Natural killer cell treated with Interleukin-12 subunit alpha and Interleukin-12 subunit beta and Interleukin-15 and Interleukin-18, amount 100 ng/mL, for 72 hours (primary cell): ENCODE measurements at regions not wholly inside any gene's neighbourhood (a gene's known extent, or its start where the extent isn't known, plus 50 kb on each side); places are given as distances from the start of the nearest gene placed in this dataset.

Experiments used
- ATAC-seq, 2 donors: fragments of 150-1000 bp; cut with Tn5 transposase in 1 of 2; sonication (Bioruptor Pico), chemical (Tn5 transposase) in 1 of 2; 2 replicates each; pipeline ENCODE4 v1.10.0; 2021
- DNase-seq: peaks from one replicate; pipeline ENCODE4 v3.0.0; 2022; ENCODE audit warnings: low spot score
- H3K27ac Mint-ChIP-seq, 2 donors: 1 replicate in 1 of 2; 2 replicates in 1 of 2; pipeline ENCODE4 v1.8.0; 2022; ENCODE audit warnings: mixed read lengths in 2 of 2, mild to moderate bottlenecking in 1 of 2, moderate library complexity in 1 of 2
- H3K27me3 Mint-ChIP-seq, 2 donors: 1 replicate in 1 of 2; 2 replicates in 1 of 2; pipeline ENCODE4 v1.8.0; 2022; ENCODE audit warnings: mixed read lengths in 2 of 2
- H3K36me3 Mint-ChIP-seq: one replicate; pipeline ENCODE4 v1.8.0; 2022; ENCODE audit warnings: mixed read lengths
- H3K4me1 Mint-ChIP-seq, 2 donors: 1 replicate in 1 of 2; 2 replicates in 1 of 2; pipeline ENCODE4 v1.8.0; 2022; ENCODE audit warnings: low read depth in 2 of 2, mixed read lengths in 2 of 2, mild to moderate bottlenecking in 1 of 2
- H3K4me3 Mint-ChIP-seq: one replicate; pipeline ENCODE4 v1.8.0; 2022; ENCODE audit warnings: mixed read lengths
- H3K9me3 Mint-ChIP-seq: 2 replicates; pipeline ENCODE4 v1.8.0; 2022; ENCODE audit warnings: mixed read lengths

DNA sequence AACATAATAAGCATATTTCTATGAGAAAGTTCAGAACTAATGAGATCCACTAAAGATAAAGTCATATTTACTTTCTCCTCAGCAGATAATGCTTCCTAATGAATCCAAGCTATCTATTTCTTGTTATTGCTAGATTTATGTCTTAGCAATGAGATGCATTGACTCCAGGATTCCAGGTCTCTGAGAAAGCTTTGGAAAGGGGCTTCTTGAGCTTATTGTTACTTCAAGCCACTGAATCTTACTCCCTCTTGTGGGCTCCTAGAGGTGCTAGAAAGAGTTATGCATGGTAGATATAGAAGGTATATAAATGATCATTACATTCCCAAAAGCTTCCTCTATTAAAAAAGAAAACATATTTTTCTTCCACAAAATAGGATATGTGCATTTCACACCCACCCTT is 246.4 kb upstream of the ADAMTS5 start:
- H3K4me3 Mint-ChIP-seq: no peak overlapping the region
- no peak for ATAC-seq
- H3K9me3 Mint-ChIP-seq: peaks cover 19% of the 10 kb centered on the region
- H3K27ac Mint-ChIP-seq: no peak overlapping the region
- no peaks in the 10 kb centered on the region for H3K27me3 Mint-ChIP-seq
- H3K36me3 Mint-ChIP-seq: peaks cover 5% of the 10 kb centered on the region
- no peak for DNase-seq
- H3K4me1 Mint-ChIP-seq: no peaks in the 10 kb centered on the region

GRCh38 chr21:27212441-27212840 is 245.6 kb upstream of the ADAMTS5 start:
- no peak for ATAC-seq
- DNase-seq: no peak
- Mint-ChIP-seq H3K27ac (no peak overlapping the region), H3K4me3 (no peak overlapping the region), H3K27me3 (no peaks in the 10 kb centered on the region), H3K9me3 (peaks cover 16% of the 10 kb centered on the region), H3K4me1 (no peaks in the 10 kb centered on the region), H3K36me3 (no peaks in the 10 kb centered on the region)

- Mint-ChIP-seq H3K27me3 (no peaks in the 10 kb centered on the region), H3K4me3 (no peak overlapping the region), H3K36me3 (no peaks in the 10 kb centered on the region), H3K27ac (no peak overlapping the region), H3K4me1 (no peaks in the 10 kb centered on the region), H3K9me3 (peaks cover 16% of the 10 kb centered on the region)
- ATAC-seq (no peak), DNase-seq (no peak)
These were observed 242.7 kb upstream of the ADAMTS5 start for GRCh38 chr21:27209546-27209945.

- H3K4me1 Mint-ChIP-seq: no peaks in the 10 kb centered on the region
- DNase-seq (no peak), ATAC-seq (no peak)
- no peaks in the 10 kb centered on the region for H3K27me3 Mint-ChIP-seq
- H3K4me3 Mint-ChIP-seq: no peak overlapping the region
- no peak overlapping the region for H3K27ac Mint-ChIP-seq
- H3K36me3 Mint-ChIP-seq: no peaks in the 10 kb centered on the region
- peaks cover 15% of the 10 kb centered on the region for H3K9me3 Mint-ChIP-seq
These were observed 239.6 kb upstream of the ADAMTS5 start for GRCh38 chr21:27206368-27206982.

GRCh38 chr21:27202301-27202700 is 235.4 kb upstream of the ADAMTS5 start:
- H3K4me3 Mint-ChIP-seq: no peak overlapping the region
- H3K9me3 Mint-ChIP-seq: peaks cover 13% of the 10 kb centered on the region
- no peak for DNase-seq
- no peaks in the 10 kb centered on the region for H3K27me3 Mint-ChIP-seq
- ATAC-seq: no peak
- no peaks in the 10 kb centered on the region for H3K36me3 Mint-ChIP-seq
- H3K27ac Mint-ChIP-seq: no peak overlapping the region
- no peaks in the 10 kb centered on the region for H3K4me1 Mint-ChIP-seq

GRCh38 chr21:27201197-27201596 is 234.3 kb upstream of the ADAMTS5 start:
- Mint-ChIP-seq H3K27ac (no peak overlapping the region), H3K27me3 (no peaks in the 10 kb centered on the region), H3K4me1 (no peaks in the 10 kb centered on the region), H3K36me3 (no peaks in the 10 kb centered on the region), H3K9me3 (peaks cover 18% of the 10 kb centered on the region), H3K4me3 (no peak overlapping the region)
- DNase-seq (no peak), ATAC-seq (no peak)

DNA sequence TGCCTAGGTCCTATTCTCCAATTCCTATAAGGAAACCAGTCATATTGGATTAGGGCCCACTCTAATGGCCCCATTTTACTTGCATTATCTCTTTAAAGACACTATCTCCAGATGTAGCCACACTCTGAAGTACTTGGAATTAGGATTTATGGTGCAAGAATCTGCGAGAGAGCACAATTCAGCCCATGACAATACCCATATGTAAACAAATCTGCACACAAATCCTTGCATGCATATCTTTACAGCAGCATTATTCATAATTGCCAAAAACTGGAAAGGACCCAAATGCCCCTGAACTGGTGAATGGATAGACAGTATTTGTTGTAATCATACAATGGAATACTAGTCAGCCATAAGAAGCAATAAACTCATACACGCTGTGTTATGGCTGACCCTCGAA is 229.8 kb upstream of the ADAMTS5 start:
- DNase-seq (no peak), ATAC-seq (no peak)
- Mint-ChIP-seq H3K36me3 (no peaks in the 10 kb centered on the region), H3K4me3 (no peak overlapping the region), H3K9me3 (peaks cover 20% of the 10 kb centered on the region), H3K4me1 (no peaks in the 10 kb centered on the region), H3K27ac (no peak overlapping the region), H3K27me3 (no peaks in the 10 kb centered on the region)

DNA sequence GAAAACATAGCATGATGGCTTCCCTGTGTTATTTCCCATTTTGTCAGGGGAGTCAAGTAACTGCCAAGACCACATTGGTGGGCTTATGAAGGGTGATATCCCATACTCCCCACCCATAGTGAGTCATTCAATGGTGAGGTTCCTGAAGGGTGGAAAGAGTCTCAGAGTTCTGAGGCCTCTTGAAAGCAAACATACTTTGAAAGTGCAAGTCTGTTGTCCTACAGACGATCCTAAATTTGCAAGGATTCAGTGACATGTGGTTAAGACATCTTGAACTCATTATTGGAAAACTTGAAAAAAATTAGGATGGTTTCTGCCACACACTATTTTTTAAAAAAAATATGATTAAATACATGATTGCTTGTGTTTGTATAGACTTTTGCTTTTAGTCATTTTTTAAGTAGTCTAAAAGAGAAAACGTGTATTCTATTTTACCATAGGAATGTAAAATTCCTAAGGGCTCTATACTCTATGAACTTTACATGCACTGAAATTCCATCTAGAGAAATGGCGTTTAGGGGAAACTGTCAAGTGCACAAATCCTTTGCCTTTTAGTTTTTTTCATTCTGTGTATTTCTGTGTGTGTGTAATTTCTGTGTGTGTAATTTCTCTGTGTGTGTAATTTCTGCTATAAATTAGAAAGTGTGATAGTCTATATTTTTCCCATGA is 225.5 kb upstream of the ADAMTS5 start:
- no peaks in the 10 kb centered on the region for H3K27me3 Mint-ChIP-seq
- no peak overlapping the region for H3K4me3 Mint-ChIP-seq
- H3K27ac Mint-ChIP-seq: no peak overlapping the region
- no peak for ATAC-seq
- peaks cover 15% of the 10 kb centered on the region for H3K9me3 Mint-ChIP-seq
- no peaks in the 10 kb centered on the region for H3K4me1 Mint-ChIP-seq
- no peaks in the 10 kb centered on the region for H3K36me3 Mint-ChIP-seq
- no peak for DNase-seq

- no peak for ATAC-seq
- Mint-ChIP-seq H3K4me3 (no peak overlapping the region), H3K27ac (no peak overlapping the region), H3K4me1 (no peaks in the 10 kb centered on the region), H3K36me3 (no peaks in the 10 kb centered on the region), H3K9me3 (peaks cover 12% of the 10 kb centered on the region), H3K27me3 (no peaks in the 10 kb centered on the region)
- no peak for DNase-seq
These were observed 223.7 kb upstream of the ADAMTS5 start for GRCh38 chr21:27190601-27191000.

DNA sequence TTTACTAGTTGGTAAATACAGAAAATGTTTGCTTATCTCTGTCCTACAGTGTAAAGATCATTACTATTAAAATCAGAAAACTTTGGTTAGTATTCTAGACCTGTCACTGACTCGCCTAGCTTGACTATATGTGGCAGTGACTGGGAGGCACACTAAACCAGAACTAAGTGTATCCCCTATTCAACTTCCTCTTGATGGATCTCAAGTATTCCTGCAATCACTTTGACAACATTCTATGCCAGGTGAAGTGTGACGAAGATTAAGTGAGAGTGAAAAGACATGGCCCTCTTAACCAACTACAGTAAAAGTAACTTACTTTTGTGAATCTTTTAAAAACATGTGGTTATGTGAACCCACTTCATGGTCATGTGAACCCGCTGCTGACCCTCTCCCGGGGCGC is 223.0 kb upstream of the ADAMTS5 start:
- H3K4me3 Mint-ChIP-seq: no peak overlapping the region
- no peaks in the 10 kb centered on the region for H3K36me3 Mint-ChIP-seq
- no peaks in the 10 kb centered on the region for H3K27me3 Mint-ChIP-seq
- ATAC-seq (no peak), DNase-seq (no peak)
- H3K4me1 Mint-ChIP-seq: no peaks in the 10 kb centered on the region
- no peak overlapping the region for H3K27ac Mint-ChIP-seq
- H3K9me3 Mint-ChIP-seq: peaks cover 9% of the 10 kb centered on the region

GRCh38 chr21:27173053-27173452 is 206.2 kb upstream of the ADAMTS5 start:
- H3K9me3 Mint-ChIP-seq: peaks cover 17% of the 10 kb centered on the region

DNA sequence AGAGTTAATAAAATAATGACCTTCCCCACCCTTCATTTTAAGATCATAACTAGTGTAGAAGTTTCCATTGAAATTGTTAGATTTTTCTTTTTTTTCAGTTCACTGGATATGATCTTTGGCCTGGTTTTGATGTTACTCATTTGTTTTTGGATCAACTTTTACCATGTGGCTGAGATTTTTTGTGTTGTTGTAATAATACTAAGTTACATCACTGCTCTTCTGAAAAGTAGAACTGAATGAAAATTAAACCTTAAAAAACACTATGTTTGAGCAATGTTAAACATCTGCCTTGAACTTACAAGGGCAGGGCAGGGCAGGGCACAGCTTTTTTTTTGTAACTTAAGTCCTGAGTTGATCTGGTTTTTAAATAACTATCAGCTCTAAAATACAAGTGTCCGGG is 204.8 kb upstream of the ADAMTS5 start:
- ATAC-seq (no peak), DNase-seq (no peak)
- H3K27me3 Mint-ChIP-seq: no peaks in the 10 kb centered on the region
- H3K4me1 Mint-ChIP-seq: no peaks in the 10 kb centered on the region
- H3K27ac Mint-ChIP-seq: no peak overlapping the region
- H3K9me3 Mint-ChIP-seq: peaks cover 14% of the 10 kb centered on the region
- H3K4me3 Mint-ChIP-seq: no peak overlapping the region
- no peaks in the 10 kb centered on the region for H3K36me3 Mint-ChIP-seq

More at GRCh38 chr21:27173053-27173452, 206.2 kb upstream of the ADAMTS5 start:
- DNase-seq (no peak), ATAC-seq (no peak)
- no peak overlapping the region for H3K27ac Mint-ChIP-seq
- no peaks in the 10 kb centered on the region for H3K36me3 Mint-ChIP-seq
- no peak overlapping the region for H3K4me3 Mint-ChIP-seq
- H3K27me3 Mint-ChIP-seq: no peaks in the 10 kb centered on the region
- H3K4me1 Mint-ChIP-seq: no peaks in the 10 kb centered on the region

GRCh38 chr21:27168084-27168483 is 201.2 kb upstream of the ADAMTS5 start:
- DNase-seq (no peak), ATAC-seq (no peak)
- no peaks in the 10 kb centered on the region for H3K27me3 Mint-ChIP-seq
- no peak overlapping the region for H3K4me3 Mint-ChIP-seq
- H3K36me3 Mint-ChIP-seq: peaks cover 7% of the 10 kb centered on the region
- H3K27ac Mint-ChIP-seq: no peak overlapping the region
- H3K9me3 Mint-ChIP-seq: peaks cover 14% of the 10 kb centered on the region
- no peaks in the 10 kb centered on the region for H3K4me1 Mint-ChIP-seq

DNA sequence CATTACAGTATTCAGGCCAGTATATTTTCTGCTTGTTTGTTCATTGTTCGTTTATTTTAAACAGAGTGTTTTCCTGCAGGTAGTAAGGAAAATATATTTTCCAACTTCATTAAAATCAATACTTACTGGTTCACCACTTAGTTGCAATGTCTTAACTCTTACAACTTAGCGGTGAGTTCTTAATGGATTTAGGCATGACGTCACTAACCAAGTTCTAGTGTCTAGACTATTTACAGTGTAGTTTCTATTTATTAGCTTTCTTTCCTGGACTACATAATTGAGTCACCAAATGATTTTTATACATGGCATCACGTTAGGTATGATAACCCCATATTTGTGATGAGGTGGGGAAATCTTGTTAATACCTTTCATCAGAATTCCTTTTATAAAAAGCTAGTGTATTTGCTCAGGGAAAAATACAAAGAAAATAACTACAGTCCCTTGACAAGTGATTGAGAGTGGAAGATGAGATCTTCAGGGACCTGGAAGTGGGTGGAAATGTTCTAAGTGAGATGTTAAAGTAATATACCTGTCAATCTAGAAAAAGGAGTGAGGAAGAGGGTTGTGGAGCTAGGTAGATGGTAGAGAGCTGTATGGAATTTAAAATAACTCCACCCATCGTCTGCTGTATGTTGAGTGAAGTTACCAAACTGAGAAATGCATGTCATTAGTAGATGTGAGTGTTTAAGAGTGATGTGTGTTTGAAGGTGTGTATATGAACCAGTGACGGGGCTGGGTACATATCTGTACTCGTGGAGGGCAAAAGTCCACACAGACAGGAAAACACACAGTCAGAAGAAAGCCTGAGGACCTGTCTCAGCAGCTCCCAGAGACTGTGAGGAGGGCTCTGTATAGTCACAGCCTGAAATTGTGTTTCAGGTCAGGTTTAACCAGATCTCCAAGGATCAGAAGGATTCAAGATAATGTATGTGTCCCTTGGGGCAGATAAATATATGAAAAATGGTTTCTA is 197.6 kb upstream of the ADAMTS5 start:
- no peak for DNase-seq
- H3K27ac Mint-ChIP-seq: no peak overlapping the region
- ATAC-seq: no peak
- H3K4me3 Mint-ChIP-seq: no peak overlapping the region
- H3K36me3 Mint-ChIP-seq: peaks cover 7% of the 10 kb centered on the region
- H3K4me1 Mint-ChIP-seq: no peaks in the 10 kb centered on the region
- peaks cover 8% of the 10 kb centered on the region for H3K9me3 Mint-ChIP-seq
- no peaks in the 10 kb centered on the region for H3K27me3 Mint-ChIP-seq
